GM19240 (cell line): ENCODE measurements at regions not wholly inside any gene's neighbourhood (a gene's known extent, or its start where the extent isn't known, plus 50 kb on each side); places are given as distances from the start of the nearest gene placed in this dataset.

Source experiments
- DNase-seq: peaks from one replicate; pipeline ENCODE4 v3.0.0; 2011; ENCODE audit warnings: low spot score; ENCODE audit not compliant: insufficient read length

- no peak for DNase-seq
Measured at GRCh38 chr1:232483826-232484225, 146.1 kb downstream of the SIPA1L2 start.

- DNase-seq = no peak
Measured at GRCh38 chr1:232481091-232481490, 148.8 kb downstream of the SIPA1L2 start.

DNA sequence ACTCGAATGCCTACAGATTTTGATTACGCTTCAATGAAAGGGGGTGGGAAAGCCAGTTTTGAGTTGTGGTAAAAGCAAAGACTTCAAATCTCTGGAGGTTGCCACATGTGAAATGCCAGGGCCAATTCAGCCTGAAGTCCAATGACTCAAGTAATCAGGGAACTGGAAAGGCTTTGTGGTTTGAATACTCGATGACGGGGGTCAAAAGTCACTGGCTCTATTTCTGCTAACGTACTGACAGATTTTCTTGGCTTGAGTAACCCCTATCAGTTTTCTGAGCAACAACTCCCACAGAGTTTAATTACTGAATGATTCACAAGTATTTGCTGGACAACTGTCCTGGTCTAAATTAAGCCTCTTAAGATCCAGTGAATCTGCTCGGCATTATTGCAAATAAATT lies 152.2 kb downstream of the SIPA1L2 start:
- DNase-seq = no peak

DNA sequence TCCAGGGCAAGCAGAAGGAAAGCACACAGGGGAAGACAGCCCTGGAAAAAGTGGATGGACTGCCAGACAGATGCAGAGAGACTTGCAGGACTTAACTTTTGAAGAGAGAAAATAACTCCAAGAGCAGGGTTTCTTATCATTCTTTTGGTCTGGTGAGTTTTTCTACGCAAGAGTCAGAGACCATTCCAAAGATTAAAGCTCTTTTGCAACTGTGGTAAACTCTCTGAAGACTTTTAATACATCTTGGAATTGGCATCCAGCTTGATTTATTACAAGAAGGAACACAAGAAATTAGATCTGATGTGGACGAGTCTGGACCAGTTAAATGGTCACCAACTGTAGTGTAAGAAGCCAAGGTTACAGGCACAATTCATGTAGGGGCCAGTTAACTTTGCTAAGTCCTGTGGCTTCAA lies 153.4 kb downstream of the SIPA1L2 start:
- DNase-seq = no peak

DNA sequence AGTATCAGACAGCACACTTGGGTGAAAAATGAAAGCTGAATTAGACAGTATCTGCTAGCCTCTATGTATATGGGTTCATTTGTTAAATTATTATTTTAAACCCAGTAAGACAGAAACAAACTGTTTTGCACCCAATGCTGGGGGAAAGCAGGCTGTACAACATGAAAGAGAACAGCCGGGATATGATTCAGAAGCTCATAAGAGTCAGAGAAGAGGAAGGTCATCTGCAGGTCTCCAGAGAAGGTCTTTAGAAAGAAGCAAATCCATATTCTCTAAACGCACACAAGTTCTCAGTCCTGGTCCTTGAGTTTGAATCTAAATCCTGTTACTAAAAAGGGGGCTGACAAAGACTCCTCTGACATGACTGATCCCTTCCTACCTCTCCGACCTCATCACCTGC lies 155.1 kb downstream of the SIPA1L2 start:
- DNase-seq = no peak

- no peak for DNase-seq
Measured at GRCh38 chr1:232473900-232474299, 156.0 kb downstream of the SIPA1L2 start.

DNA sequence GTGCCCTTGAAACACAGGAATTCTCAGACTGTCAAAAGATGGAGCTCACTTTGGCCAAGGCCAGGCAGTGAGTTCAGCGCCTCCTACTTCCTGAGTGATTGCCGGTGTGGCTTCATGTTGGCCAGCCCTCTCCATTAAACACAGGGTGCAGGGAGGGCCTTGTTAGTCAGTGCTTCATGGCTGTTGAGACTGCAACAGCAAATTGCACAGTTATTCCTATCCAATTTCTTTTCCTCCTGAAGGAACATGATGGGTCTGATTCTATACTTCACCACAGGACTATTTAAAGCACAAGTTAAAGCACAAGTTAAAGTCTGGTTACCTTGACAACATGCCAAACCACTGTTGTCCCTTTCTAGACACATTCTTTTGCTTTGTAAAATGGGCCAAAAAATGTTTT lies 156.6 kb downstream of the SIPA1L2 start:
- no peak for DNase-seq

DNA sequence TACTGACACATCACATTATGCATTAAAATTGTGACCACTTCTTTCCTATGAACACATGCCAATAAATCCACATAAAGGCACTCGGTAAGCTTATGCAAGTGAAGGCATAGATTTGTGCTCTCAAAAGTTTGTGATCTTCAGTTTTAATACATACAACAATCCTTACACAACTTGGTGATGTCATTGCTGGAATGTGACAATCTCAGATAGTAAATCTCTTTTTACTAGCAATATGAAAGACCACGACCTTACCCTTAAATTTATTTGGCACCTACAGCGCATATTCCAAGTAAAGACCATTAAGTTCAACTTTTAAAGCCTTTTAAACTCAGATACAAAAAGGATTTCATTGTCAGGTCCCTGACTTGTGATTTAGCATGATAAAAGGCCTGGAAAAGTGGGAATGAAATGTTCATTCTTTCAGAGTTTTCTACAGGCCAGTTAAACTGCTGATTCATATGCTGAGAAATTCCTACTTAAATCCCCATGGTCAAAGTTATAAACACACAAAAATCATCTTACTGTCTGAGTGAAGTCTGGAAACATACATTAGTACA lies 157.4 kb downstream of the SIPA1L2 start:
- no peak for DNase-seq

GRCh38 chr1:232471250-232471649 lies 158.7 kb downstream of the SIPA1L2 start:
- no peak for DNase-seq

DNA sequence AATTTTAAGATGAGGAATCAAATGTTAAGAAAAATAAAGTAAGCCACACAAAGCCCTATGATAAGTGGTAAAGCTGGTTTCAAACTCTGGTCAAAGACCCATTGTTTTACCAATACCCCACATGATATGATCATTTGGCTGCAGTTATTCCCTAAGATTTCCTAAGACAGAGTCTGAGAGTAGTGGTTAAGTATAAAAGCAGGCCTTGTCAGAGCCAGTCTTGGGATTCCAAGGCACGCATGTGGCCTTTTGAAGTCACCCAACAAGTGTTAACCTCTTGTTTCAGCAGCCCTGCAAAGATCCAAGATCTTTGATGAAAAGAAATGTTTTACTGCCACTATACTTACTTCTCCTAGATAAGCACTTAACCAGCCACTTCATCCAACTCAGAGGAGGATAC lies 159.2 kb downstream of the SIPA1L2 start:
- no peak for DNase-seq

- no peak for DNase-seq
Measured at GRCh38 chr1:232468249-232468648, 161.7 kb downstream of the SIPA1L2 start.

DNA sequence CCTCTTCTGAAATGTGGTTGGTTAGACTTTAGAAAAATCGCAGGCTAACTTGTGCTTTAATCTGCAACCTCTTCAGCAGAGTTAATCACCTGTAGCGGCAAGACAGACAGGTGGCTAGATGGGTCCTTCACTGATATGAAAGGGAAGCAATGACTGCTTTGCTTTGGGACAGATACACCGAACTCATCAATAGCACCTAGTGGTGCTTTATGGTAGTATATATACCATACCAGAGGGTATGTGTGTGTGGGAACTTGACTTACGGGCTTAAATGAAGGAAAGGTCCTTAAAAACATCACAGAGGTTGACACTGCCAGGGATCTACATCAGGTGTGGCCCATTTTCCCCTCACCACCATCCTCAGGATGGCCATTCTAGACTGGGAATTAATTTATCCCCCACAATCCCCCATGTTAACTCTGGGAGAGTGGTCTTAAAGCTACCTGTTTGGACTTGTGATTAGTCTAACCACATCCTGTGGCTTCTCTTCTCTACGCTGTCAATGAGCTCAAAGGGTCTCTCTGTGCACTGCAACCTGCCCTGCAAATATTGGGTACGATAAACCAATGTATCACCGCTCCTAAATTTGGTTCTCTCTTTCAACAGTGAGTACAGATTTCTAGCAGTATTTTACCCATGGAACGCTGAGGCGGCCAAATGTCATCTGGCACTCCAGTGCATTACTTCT lies 162.7 kb downstream of the SIPA1L2 start:
- no peak for DNase-seq

GRCh38 chr1:232464325-232464724 lies 165.6 kb downstream of the SIPA1L2 start:
- no peak for DNase-seq

DNA sequence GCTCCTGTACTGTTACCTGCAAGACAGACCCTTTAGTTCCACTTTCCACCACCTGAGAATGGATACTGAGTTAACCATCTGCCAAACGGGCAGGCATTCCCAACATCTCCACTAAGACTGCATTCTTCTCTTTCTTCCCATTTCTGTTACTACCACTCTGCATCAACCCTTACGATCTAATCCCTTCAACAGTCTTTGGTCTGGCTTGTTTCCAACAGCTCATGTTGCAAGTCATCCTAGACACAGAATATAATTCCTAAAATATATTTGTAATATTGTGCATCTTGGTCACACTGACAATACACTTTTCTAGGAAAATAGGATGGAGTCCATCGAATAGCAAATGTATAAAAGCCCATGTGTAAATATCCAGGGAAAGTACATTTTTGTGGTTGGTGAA lies 166.7 kb downstream of the SIPA1L2 start:
- DNase-seq = no peak

GRCh38 chr1:232462213-232462612 lies 167.7 kb downstream of the SIPA1L2 start:
- no peak for DNase-seq

DNA sequence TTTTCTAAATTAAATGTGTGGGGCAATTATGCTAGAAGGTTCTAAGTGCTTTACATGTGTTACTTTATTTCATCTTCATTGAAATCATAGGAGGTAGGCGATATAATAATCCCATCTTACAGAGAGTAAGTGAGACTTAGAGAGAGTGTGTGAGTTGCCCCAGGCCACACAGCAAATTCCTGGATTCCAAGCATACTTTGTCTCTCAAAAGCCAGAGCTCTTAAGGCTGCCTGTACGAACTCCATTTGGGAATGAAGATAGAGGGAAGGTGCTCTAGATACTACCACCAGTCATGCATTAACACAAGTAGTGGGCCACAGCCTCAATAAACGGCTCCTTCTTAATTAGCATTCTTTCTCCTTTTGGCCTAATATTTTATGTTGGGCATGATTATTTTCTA lies 170.1 kb downstream of the SIPA1L2 start:
- DNase-seq = no peak

DNA sequence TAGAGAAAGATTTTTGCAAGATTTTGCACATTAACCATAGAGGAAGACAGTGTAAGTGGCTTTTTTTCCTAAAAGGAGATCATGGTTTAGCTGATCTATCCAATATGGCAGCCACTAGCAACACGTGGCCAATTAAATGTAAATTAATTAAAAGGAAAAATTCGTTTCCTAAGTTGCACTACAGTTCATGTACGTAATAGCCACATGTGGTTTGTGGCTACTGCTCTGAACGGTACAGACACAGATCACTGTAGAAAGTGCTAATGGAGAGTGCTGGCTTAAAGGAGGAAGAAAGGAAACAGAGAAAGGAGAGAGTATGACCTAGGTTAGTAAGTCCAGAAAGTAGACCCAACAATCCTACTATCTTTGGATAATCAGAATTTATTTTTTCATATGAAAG lies 170.8 kb downstream of the SIPA1L2 start:
- DNase-seq = no peak

GRCh38 chr1:232457595-232457994 lies 172.3 kb downstream of the SIPA1L2 start:
- no peak for DNase-seq

- no peak for DNase-seq
Measured at GRCh38 chr1:232456714-232457113, 173.2 kb downstream of the SIPA1L2 start.

DNA sequence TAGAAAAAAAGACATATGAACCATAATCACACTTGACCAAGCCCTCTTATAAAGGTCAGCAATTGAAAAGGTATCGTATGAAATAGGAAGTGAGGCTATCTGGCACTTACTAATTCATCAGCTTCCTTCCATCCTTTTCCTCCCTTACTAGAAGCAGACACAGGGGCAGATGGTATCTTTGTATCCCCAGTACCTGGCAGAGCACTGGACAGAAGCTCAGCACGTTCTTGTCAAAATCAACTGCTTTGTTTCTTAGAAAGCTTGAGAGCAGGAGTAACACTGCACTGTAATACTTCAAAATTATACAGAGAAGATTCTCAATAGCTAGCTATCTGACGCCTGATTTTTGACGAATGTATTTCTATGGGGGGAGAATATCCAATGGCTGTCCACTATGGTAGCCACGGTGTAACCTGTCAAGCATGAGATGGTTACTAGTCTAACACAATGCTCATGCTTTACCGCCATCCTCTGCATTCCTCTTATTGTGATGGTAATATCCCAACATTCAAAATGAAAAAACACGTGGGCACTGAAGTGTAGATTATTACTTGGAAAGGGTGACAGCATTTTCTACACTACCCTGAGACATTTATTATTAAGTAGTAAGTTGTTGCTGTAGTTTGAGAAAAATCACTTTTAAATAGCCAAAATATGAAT lies 175.6 kb downstream of the SIPA1L2 start:
- DNase-seq = no peak

DNA sequence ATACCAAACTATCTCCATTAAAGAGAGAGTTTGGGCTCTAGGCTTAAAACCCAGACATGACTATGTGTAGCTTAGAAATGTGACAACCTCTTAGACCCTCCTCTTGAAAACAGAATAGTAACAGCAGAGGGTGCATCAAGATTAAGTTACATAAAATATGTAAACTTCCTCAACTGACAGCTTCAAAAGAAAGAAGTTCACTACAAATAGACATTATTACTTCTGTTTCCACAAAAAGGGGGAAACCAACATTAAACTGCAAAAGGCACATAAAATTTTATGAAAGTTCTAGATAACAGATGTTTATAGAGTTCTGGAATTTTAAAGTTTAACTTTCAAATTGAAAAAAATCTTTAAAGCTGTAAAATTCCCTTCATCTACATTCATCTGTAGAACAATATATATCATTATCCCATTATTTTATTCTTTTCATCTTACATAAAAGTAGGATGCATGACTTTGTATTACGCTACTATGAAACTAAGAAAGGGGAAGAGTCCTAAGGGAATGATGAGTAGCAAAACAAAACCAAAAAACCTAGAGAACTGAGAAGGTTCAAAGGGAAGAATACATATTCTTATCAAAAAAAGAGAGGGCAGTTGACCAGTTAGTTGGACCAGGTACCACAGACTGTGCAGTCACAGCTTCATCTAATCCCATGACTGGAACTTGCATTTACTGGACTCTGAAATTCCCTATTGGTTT lies 177.0 kb downstream of the SIPA1L2 start:
- DNase-seq = no peak

DNA sequence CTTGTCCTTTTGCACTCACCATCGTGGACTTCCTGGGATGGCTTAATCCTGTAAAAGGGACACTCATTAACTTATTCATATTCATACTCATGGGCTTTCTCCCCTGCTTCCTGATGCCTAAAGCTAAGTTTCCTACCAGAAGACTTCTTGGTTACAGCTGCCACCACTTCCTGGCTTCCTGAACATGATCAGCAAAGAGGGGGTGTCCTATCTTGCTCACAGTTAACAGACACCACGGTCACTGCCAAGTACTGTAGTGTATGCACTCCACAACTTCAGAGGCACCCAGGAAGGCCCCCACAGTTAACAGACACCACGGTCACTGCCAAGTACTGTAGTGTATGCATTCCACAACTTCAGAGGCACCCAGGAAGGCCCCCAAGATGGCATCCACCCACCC lies 177.8 kb downstream of the SIPA1L2 start:
- no peak for DNase-seq
